GM23338 (cell line): ENCODE measurements at regions not wholly inside any gene's neighbourhood (a gene's known extent, or its start where the extent isn't known, plus 50 kb on each side); places are given as distances from the start of the nearest gene placed in this dataset.

ENCODE experiments used
- CREB1 ChIP-seq: fragments of 250-450 bp; sonication (Bioruptor Pico); IDR thresholded peaks from 2 replicates; pipeline ENCODE4 v1.5.0; 2020; ENCODE audit warnings: low read depth, mild to moderate bottlenecking, moderate library complexity
- CTCF ChIP-seq, 2 experiments: fragments of 200-600 bp in 1 of 2; sonication (generic) in 1 of 2; conservative IDR thresholded peaks; 2 replicates each; pipeline versions ENCODE4 v1.5.1 to v1.6.1; 2016 to 2017; ENCODE audit warnings: antibody characterized with exemption in 2 of 2, low read depth in 2 of 2, mild to moderate bottlenecking in 2 of 2, moderate library complexity in 1 of 2
- ETS1 ChIP-seq: IDR thresholded peaks from 2 replicates; pipeline ENCODE4 v1.6.1; 2016; ENCODE audit warnings: antibody characterized with exemption
- EZH2 ChIP-seq: fragments of 200-600 bp; sonication (generic); IDR thresholded peaks from one replicate; pipeline ENCODE4 v1.8.0; 2017; ENCODE audit warnings: antibody characterized with exemption, mild to moderate bottlenecking, low read depth; ENCODE audit not compliant: unreplicated experiment
- EZH2phosphoT487 ChIP-seq: fragments of 200-600 bp; sonication (generic); IDR thresholded peaks from one replicate; pipeline ENCODE4 v1.8.1; 2018; ENCODE audit warnings: antibody characterized with exemption; ENCODE audit not compliant: unreplicated experiment
- JUNB ChIP-seq: IDR thresholded peaks from one replicate; pipeline ENCODE4 v1.6.1; 2016; ENCODE audit warnings: antibody characterized with exemption; ENCODE audit not compliant: unreplicated experiment
- POLR2AphosphoS5 ChIP-seq: IDR thresholded peaks from 2 replicates; pipeline ENCODE4 v1.6.1; 2016; ENCODE audit warnings: antibody characterized with exemption, low read depth
- REST ChIP-seq: IDR thresholded peaks from one replicate; pipeline ENCODE4 v1.6.1; 2018; ENCODE audit warnings: antibody characterized with exemption; ENCODE audit not compliant: unreplicated experiment
- STAT1 ChIP-seq: IDR thresholded peaks from one replicate; pipeline ENCODE4 v1.6.1; 2016; ENCODE audit warnings: antibody characterized with exemption; ENCODE audit not compliant: unreplicated experiment
- ZNF114 ChIP-seq: fragments of 250-450 bp; sonication (Bioruptor Pico); IDR thresholded peaks from 2 replicates; pipeline ENCODE4 v1.5.0; 2020; ENCODE audit warnings: mild to moderate bottlenecking, moderate library complexity
- ZNF331 ChIP-seq: fragments of 250-450 bp; sonication (Bioruptor Pico); IDR thresholded peaks from 2 replicates; pipeline ENCODE4 v1.5.0; 2020; ENCODE audit warnings: low read depth, mild to moderate bottlenecking, moderate library complexity

GRCh38 chr10:83978681-83979383 lies 160.5 kb upstream of the GHITM start:
- TF ChIP-seq CTCF (conservative IDR thresholded peaks at IDR 0.05; ENCODE audit: low read depth in 2 of 2), result peak; percentile 40 to 52
- TF ChIP-seq REST, result no peak
- TF ChIP-seq JUNB, result no peak
- no peak for TF ChIP-seq EZH2
- TF ChIP-seq POLR2AphosphoS5, result no peak
- no peak for TF ChIP-seq ETS1
- TF ChIP-seq ZNF331 (CRISPR knock-in tag), result no peak
- TF ChIP-seq CREB1 (CRISPR knock-in tag), result no peak
- TF ChIP-seq EZH2phosphoT487, result no peak
- TF ChIP-seq ZNF114 (CRISPR knock-in tag), result no peak
- no peak for TF ChIP-seq STAT1
